ENCODE measurements at regions not wholly inside any gene's neighbourhood (a gene's known extent, or its start where the extent isn't known, plus 50 kb on each side); places are given as distances from the start of the nearest gene placed in this dataset.

DNA sequence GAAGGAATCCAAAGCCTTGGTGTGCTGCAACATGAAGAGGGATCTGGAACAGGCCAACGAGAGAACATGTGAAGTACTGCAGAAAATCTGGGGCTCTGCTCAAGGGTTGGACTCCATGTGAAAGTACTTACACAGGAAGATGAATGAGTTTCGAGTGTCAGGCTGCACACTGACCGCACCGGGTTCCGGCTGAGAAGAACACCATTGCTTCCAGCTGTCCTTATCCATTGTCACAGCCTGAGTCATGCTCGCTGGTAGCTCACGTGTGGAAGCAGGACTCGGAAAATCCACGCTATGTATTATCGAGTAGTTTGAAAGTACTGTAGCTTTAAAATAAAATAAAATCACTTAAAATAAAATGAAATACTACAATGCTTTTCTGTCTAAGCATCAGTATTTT lies 50.4 kb upstream of the TBL1X start:
- H3K4me3 ChIP-seq (ENCODE audit: low read length): no peak overlapping the region
- no peak for DNase-seq (ENCODE audit: low read depth)
- TF ChIP-seq, protein P1, sequence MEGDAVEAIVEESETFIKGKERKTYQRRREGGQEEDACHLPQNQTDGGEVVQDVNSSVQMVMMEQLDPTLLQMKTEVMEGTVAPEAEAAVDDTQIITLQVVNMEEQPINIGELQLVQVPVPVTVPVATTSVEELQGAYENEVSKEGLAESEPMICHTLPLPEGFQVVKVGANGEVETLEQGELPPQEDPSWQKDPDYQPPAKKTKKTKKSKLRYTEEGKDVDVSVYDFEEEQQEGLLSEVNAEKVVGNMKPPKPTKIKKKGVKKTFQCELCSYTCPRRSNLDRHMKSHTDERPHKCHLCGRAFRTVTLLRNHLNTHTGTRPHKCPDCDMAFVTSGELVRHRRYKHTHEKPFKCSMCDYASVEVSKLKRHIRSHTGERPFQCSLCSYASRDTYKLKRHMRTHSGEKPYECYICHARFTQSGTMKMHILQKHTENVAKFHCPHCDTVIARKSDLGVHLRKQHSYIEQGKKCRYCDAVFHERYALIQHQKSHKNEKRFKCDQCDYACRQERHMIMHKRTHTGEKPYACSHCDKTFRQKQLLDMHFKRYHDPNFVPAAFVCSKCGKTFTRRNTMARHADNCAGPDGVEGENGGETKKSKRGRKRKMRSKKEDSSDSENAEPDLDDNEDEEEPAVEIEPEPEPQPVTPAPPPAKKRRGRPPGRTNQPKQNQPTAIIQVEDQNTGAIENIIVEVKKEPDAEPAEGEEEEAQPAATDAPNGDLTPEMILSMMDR (conservative IDR thresholded peaks at IDR 0.05; ENCODE audit: low read depth, low read length): no peak
